Neutrophil (primary cell): ENCODE measurements at regions not wholly inside any gene's neighbourhood (a gene's known extent, or its start where the extent isn't known, plus 50 kb on each side); places are given as distances from the start of the nearest gene placed in this dataset.

Source experiments
- H3K27ac ChIP-seq: fragments of 200-600 bp; sonication (generic); 2 replicates; pipeline ENCODE4 v1.5.1; 2016; ENCODE audit warnings: mild to moderate bottlenecking, moderate library complexity
- H3K27me3 ChIP-seq: fragments of 200-600 bp; sonication (generic); 2 replicates; pipeline ENCODE4 v1.6.0; 2016; ENCODE audit warnings: mild to moderate bottlenecking
- H3K36me3 ChIP-seq: fragments of 200-600 bp; sonication (generic); 2 replicates; pipeline ENCODE4 v1.5.1; 2017
- H3K4me1 ChIP-seq, 2 experiments: fragments of 200-600 bp in 1 of 2; sonication (generic) in 1 of 2; 1 replicate in 1 of 2; 2 replicates in 1 of 2; pipeline versions ENCODE4 v1.5.1 to v1.6.1; 2013 to 2016; ENCODE audit warnings: low read depth in 1 of 2, low read length in 1 of 2, mild to moderate bottlenecking in 1 of 2, moderate library complexity in 1 of 2; ENCODE audit not compliant: control insufficient read depth in 1 of 2, insufficient read depth in 1 of 2
- H3K4me3 ChIP-seq, 2 experiments: fragments of 200-600 bp in 1 of 2; sonication (generic) in 1 of 2; 1 replicate in 1 of 2; 2 replicates in 1 of 2; pipeline ENCODE4 v1.5.1; 2013 to 2016; ENCODE audit warnings: low read depth in 1 of 2, low read length in 1 of 2, mild to moderate bottlenecking in 1 of 2, moderate library complexity in 1 of 2
- H3K9me3 ChIP-seq: fragments of 200-600 bp; sonication (generic); 2 replicates; pipeline ENCODE4 v1.5.1; 2016
- CTCF ChIP-seq: fragments of 200-600 bp; sonication (generic); IDR thresholded peaks from 2 replicates; pipeline ENCODE4 v1.5.1; 2016; ENCODE audit warnings: antibody characterized with exemption

GRCh38 chr7:22875470-22875869 lies 52.8 kb upstream of the TOMM7 start:
- Histone ChIP-seq H3K27me3 (no peaks in the 10 kb centered on the region), H3K27ac (no peak overlapping the region), H3K36me3 (no peaks in the 10 kb centered on the region), H3K4me1 (peaks cover 12 to 14% of the 10 kb centered on the region in 2 experiments), H3K4me3 (no peak overlapping the region), H3K9me3 (no peaks in the 10 kb centered on the region)
- TF ChIP-seq CTCF, result no peak

DNA sequence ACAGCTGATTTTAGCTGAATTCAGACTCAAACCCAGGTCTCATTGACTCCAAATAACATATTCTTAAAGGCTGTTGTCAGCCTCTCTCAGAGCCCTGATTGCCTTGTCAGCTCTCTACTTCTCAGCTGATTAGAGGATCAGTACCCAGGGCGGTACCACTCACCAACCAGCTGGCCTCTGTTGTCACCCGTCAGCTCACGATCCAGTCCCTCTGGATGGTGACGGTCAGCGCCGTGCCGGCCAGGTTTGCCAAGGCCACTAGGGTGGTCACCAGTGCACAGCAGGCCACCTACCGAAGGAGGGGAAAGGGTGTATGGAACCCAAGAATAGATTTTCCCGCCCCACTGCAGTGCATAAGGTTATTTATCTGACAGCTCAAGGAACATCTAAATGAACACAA lies 52.3 kb upstream of the TOMM7 start:
- H3K27me3 ChIP-seq, result no peaks in the 10 kb centered on the region
- H3K4me3 ChIP-seq, result no peak overlapping the region
- no peak for TF ChIP-seq CTCF
- H3K4me1 ChIP-seq, result peaks cover 10% of the 10 kb centered on the region in 2 experiments
- H3K36me3 ChIP-seq, result no peaks in the 10 kb centered on the region
- no peak overlapping the region for H3K27ac ChIP-seq
- H3K9me3 ChIP-seq, result no peaks in the 10 kb centered on the region
